ENCODE measurements at regions not wholly inside any gene's neighbourhood (a gene's known extent, or its start where the extent isn't known, plus 50 kb on each side); places are given as distances from the start of the nearest gene placed in this dataset.

DNA sequence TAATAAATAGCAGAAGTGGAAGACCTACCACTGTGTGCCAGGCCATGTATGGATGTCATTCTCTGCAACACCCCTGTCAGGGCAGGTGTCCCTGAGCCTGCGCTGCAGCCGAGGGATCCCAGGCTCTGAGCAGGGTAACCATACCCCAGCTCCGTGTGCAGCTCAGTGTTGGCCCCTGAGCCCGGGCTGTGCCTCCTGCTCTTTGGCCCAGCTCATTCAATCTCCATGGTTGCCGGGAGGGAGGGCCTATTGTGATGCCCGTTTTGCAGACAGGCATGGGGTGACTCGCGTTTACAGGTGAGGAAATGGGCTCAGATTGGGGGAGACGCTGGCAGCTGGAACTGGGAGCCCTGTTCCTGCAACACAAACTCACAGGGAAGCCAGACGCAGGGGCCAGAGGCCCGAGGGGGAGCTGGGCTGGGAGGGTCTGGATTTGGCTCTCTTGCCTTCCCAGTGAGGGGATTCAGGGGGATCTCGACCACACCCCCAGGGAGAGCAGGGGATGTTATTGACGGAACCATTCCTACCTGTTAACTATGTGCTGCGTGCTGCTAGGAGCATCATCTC, 190.5 kb downstream of the IRF8 start:
- no peaks in the 10 kb centered on the region for H3K27me3 ChIP-seq (ENCODE audit: insufficient read depth, low read length)
- H2AFZ ChIP-seq (ENCODE audit: low read length), result no peak overlapping the region
- H3K4me1 ChIP-seq (ENCODE audit: insufficient read depth, low read length), result no peaks in the 10 kb centered on the region
- DNase-seq (ENCODE audit: insufficient read length, low spot score, missing footprints), result no peak
- TF ChIP-seq, protein P1, sequence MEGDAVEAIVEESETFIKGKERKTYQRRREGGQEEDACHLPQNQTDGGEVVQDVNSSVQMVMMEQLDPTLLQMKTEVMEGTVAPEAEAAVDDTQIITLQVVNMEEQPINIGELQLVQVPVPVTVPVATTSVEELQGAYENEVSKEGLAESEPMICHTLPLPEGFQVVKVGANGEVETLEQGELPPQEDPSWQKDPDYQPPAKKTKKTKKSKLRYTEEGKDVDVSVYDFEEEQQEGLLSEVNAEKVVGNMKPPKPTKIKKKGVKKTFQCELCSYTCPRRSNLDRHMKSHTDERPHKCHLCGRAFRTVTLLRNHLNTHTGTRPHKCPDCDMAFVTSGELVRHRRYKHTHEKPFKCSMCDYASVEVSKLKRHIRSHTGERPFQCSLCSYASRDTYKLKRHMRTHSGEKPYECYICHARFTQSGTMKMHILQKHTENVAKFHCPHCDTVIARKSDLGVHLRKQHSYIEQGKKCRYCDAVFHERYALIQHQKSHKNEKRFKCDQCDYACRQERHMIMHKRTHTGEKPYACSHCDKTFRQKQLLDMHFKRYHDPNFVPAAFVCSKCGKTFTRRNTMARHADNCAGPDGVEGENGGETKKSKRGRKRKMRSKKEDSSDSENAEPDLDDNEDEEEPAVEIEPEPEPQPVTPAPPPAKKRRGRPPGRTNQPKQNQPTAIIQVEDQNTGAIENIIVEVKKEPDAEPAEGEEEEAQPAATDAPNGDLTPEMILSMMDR (IDR thresholded peaks at IDR 0.05; ENCODE audit: extremely low read depth, low read depth, low read length), result no peak
- H3K9me3 ChIP-seq (ENCODE audit: low read depth, low read length), result no peaks in the 10 kb centered on the region
- no peaks in the 10 kb centered on the region for H4K20me1 ChIP-seq (ENCODE audit: insufficient read depth, low read length)
- H3K79me2 ChIP-seq (ENCODE audit: insufficient read depth, low read length), result no peaks in the 10 kb centered on the region
- H3K27ac ChIP-seq (ENCODE audit: low read depth, low read length), result no peak overlapping the region
- no peak overlapping the region for H3K4me3 ChIP-seq (ENCODE audit: insufficient read depth, low read length)
- no peaks in the 10 kb centered on the region for H3K36me3 ChIP-seq (ENCODE audit: insufficient read depth, low read length)
- no peak overlapping the region for H3K4me2 ChIP-seq (ENCODE audit: insufficient read depth, low read length)

DNA sequence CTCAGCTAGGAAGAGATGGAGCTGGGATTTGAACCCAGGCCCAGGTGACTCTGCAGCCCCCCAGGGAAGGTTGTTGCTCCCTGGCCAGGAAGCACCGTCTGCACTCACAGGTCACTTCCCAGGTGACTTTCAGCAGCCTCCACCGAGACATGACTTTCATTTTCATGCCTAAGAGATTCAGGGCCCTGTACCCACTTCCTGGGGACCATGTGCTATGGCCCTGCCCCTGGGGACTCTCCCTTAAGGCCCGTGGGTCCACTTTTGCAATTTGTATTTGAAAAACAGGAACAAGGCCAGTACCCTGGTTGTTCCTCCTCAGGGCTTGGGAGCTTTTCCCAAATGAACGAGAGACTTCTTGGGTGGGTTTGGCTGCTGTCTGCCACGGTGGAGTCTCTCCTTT, 191.0 kb downstream of the IRF8 start:
- TF ChIP-seq, protein P1 (IDR thresholded peaks at IDR 0.05; ENCODE audit: extremely low read depth, low read depth, low read length), result no peak

DNA sequence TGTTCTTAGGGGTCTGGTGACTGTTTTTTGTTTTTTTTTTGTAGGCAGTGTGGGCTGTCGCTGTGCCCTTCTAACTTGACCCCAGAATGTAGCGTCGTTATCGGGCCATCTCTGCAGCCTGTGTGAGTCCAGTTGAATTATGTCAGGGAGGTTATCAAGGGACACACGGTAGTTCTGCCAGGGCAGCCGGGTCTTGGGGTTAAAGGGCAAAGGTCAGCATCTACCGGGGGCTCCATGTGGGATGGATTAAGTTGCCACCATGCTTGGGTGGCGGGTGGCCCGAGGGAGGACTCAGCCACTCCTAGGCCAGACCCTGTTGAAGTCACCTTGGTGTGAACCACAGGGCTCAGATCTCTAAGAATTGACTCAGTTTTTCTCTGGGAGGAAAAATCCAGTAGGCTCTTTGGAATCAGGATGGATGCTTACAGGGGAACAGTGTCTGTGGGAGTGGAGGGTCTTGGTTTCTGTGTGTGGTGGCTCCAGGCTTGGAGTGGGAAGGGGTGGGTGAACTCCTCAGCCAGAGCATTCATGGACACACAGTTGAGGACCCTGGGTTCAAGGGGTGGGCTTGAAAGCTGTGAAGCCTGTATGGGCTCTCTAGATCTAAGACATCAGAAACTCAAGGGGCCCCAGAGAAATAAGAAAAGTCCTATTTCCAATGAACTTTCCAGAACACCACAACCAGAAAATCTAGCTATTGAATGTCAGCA, 191.7 kb downstream of the IRF8 start:
- Histone ChIP-seq H3K4me1 (ENCODE audit: insufficient read depth, low read length) (no peaks in the 10 kb centered on the region), H3K9me3 (ENCODE audit: low read depth, low read length) (no peaks in the 10 kb centered on the region), H3K79me2 (ENCODE audit: insufficient read depth, low read length) (no peaks in the 10 kb centered on the region), H4K20me1 (ENCODE audit: insufficient read depth, low read length) (no peaks in the 10 kb centered on the region), H3K36me3 (ENCODE audit: insufficient read depth, low read length) (no peaks in the 10 kb centered on the region), H3K4me3 (ENCODE audit: insufficient read depth, low read length) (no peak overlapping the region), H3K27ac (ENCODE audit: low read depth, low read length) (no peak overlapping the region), H3K27me3 (ENCODE audit: insufficient read depth, low read length) (no peaks in the 10 kb centered on the region), H2AFZ (ENCODE audit: low read length) (no peak overlapping the region), H3K4me2 (ENCODE audit: insufficient read depth, low read length) (no peak overlapping the region)
- TF ChIP-seq, protein P1 (IDR thresholded peaks at IDR 0.05; ENCODE audit: extremely low read depth, low read depth, low read length), result no peak
- DNase-seq (ENCODE audit: insufficient read length, low spot score, missing footprints), result no peak

More for the DNA sequence above, 191.0 kb downstream of the IRF8 start:
- Histone ChIP-seq H3K36me3 (ENCODE audit: insufficient read depth, low read length) (no peaks in the 10 kb centered on the region), H2AFZ (ENCODE audit: low read length) (no peak overlapping the region), H3K4me1 (ENCODE audit: insufficient read depth, low read length) (no peaks in the 10 kb centered on the region), H3K79me2 (ENCODE audit: insufficient read depth, low read length) (no peaks in the 10 kb centered on the region), H3K27me3 (ENCODE audit: insufficient read depth, low read length) (no peaks in the 10 kb centered on the region), H3K4me3 (ENCODE audit: insufficient read depth, low read length) (no peak overlapping the region), H3K27ac (ENCODE audit: low read depth, low read length) (no peak overlapping the region), H3K4me2 (ENCODE audit: insufficient read depth, low read length) (no peak overlapping the region), H3K9me3 (ENCODE audit: low read depth, low read length) (no peaks in the 10 kb centered on the region), H4K20me1 (ENCODE audit: insufficient read depth, low read length) (no peaks in the 10 kb centered on the region)
- DNase-seq (ENCODE audit: insufficient read length, low spot score, missing footprints), result no peak

DNA sequence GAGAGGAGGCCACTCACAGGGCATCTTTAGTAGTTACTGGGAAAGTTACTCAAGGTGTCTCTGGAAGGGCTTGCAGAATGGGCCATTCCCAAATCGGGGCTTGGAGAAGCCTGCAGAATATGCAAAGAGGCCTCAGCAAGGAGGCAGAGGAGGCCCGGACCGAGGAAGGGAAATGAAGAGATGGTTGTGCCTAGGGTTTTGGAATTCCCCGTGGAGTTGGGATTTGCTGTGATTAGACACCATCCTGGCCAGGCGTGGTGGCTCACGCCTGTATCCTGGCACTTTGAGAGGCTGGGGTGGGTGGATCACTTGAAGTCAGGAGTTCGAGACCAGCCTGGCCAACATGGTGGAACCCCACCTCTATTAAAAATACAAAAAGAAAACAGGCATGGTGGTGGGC, 193.0 kb downstream of the IRF8 start:
- Histone ChIP-seq H3K27me3 (ENCODE audit: insufficient read depth, low read length) (no peaks in the 10 kb centered on the region), H3K9me3 (ENCODE audit: low read depth, low read length) (no peaks in the 10 kb centered on the region), H3K79me2 (ENCODE audit: insufficient read depth, low read length) (no peaks in the 10 kb centered on the region), H2AFZ (ENCODE audit: low read length) (no peak overlapping the region), H3K27ac (ENCODE audit: low read depth, low read length) (no peak overlapping the region), H3K4me2 (ENCODE audit: insufficient read depth, low read length) (no peak overlapping the region), H3K4me1 (ENCODE audit: insufficient read depth, low read length) (no peaks in the 10 kb centered on the region), H3K4me3 (ENCODE audit: insufficient read depth, low read length) (no peak overlapping the region), H4K20me1 (ENCODE audit: insufficient read depth, low read length) (no peaks in the 10 kb centered on the region), H3K36me3 (ENCODE audit: insufficient read depth, low read length) (no peaks in the 10 kb centered on the region)
- DNase-seq (ENCODE audit: insufficient read length, low spot score, missing footprints), result no peak
- TF ChIP-seq, protein P1 (IDR thresholded peaks at IDR 0.05; ENCODE audit: extremely low read depth, low read depth, low read length), result no peak
